Activated CD4-positive, alpha-beta T cell treated with anti-CD3 and anti-CD28 coated beads, Interleukin-2, amount 50 U/mL, for 48 hours (primary cell): ENCODE measurements at regions not wholly inside any gene's neighbourhood (a gene's known extent, or its start where the extent isn't known, plus 50 kb on each side); places are given as distances from the start of the nearest gene placed in this dataset.

Experiments used
- DNase-seq, 2 experiments: peaks; one replicate each; pipeline ENCODE4 v3.0.0-alpha.2; 2020

DNA sequence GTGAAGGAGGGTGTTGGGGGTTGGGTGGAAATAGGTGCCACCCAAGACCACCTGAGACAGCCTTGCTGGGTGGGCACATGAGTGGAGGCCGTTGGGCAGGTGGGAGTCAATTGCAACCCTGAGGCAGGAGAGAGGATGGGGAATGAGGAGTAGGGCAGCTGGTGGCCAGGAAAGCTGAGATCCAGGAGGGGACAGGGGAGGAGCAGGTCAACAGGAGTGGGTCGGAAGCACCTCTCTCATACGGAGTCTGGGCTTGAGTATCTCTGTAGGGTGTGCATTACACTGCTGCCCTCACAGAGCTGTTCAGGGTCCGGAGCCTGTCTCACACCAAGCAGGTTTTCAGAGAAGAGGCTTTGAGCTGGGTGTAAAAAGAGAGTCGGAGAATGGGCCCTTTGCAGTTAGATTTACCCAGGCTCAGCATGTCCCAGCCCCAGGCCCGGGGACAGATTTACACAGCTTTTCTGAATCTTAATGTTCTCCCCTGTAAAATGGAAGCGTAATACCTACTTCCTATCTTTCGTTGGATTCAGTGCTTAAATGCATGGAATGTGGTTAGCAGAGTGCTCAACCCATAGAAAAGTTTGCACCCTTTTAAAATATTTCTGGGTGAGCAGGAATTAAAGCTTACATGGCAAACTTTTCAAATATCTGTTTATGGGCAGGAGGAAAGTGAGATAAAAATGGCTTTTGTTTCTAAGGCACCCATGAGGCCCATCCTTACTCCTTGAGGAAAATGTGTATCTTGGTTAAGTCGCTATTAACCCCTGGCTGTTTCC is 144.0 kb upstream of the MYCN start:
- DNase-seq, result no peak

DNA sequence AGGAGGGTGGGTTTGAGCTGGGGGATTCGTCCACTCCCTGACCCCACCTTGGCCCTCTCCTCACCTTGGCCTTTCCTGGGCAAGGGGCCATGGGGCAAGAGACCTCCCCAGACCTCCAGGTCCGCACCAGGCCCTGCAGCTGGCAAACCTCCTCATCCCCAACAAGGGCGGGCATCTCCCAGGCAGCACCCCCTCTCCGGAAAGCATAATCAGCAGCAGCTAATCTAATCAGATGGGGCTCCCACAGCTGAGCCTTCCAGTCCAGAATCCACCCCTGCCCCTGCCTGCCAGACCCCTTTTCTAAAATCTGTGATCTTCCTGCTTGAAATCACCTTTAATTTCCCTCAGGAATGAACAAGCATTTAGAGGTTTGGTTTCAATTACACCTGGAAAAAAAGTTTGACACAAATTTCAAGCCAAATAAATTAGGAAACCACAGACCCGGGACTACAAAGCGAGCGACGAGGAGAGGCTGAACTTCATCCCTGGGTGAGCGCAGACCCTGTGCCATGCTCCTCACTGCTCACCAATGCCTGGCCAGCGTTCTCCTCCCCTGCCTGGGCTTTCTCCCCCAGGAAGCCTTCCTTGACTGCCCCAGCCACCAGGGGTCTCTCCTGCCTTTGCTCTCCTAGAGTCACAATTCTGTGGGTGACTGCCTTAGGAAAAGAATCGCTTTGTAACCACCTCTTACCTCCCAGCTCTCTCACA is 143.0 kb upstream of the MYCN start:
- no peak for DNase-seq

DNA sequence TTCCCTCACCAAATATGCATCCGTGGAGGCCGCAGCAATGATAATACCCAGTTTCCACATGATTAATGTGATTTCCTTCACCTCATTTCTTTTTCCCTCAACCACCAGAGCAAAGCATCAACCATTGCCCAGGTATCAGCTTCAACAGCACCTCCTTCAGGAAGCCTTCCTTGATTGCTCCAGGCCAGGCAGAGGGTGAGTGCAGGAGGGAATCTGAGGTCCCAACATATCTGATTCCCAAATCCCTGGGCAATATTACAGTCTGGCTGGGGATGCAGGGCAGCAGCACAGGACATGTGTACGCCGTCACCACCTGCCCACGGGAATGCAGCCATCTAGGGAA is 142.4 kb upstream of the MYCN start:
- no peak for DNase-seq

DNA sequence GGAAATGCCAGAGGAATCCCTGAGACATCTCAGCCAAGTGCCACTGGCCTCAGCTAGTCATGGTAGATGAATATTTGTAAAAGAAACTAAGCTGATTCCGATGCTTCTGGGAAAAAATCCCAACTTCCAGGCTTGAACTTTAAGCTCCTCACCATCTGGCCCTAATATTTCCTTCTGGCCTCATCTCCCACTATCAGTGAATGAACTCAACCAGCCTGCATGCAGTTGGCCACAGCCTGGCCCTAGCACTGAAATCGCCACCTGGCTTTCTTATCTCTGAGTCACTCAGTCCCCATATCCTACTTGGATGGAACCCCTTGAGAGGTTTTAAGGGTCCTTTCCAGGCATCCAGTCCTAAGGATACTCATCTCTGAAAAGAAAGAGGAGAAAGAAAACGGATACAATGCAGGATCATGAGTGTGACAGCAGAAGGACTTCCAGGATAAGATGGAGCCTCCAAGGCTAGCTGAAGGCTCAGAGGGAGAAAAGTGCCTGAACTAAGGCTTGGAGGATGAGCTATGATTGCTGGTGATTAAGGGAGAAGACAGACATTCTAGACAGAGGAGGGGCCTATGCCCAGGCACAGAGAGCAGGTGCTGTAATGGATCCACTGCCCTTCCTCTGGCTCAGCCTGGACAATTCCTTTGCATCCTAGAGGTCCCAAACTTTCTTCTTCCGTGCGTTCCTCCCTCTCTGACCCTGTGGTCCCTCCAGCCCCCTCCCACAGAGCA is 141.5 kb upstream of the MYCN start:
- no peak for DNase-seq

DNA sequence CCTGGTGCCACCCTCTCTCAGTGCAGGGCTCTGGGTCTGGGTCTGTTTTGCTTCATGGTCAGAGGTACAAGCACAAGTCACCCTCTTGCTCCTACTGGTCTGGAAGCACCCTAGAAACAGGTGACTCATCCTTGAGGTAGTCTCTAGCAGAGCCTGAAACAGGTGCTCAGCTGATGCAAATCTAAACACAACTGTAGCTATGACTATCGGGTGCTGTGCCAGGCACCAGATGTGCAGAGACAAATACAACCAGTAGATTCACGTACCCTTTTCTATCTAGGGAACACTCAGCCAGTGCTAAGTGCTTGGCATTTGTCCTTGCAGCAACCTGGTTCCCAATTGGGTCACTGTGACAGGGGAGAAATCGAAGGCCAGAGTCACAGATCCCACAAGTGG is 140.9 kb upstream of the MYCN start:
- DNase-seq, result no peak

DNA sequence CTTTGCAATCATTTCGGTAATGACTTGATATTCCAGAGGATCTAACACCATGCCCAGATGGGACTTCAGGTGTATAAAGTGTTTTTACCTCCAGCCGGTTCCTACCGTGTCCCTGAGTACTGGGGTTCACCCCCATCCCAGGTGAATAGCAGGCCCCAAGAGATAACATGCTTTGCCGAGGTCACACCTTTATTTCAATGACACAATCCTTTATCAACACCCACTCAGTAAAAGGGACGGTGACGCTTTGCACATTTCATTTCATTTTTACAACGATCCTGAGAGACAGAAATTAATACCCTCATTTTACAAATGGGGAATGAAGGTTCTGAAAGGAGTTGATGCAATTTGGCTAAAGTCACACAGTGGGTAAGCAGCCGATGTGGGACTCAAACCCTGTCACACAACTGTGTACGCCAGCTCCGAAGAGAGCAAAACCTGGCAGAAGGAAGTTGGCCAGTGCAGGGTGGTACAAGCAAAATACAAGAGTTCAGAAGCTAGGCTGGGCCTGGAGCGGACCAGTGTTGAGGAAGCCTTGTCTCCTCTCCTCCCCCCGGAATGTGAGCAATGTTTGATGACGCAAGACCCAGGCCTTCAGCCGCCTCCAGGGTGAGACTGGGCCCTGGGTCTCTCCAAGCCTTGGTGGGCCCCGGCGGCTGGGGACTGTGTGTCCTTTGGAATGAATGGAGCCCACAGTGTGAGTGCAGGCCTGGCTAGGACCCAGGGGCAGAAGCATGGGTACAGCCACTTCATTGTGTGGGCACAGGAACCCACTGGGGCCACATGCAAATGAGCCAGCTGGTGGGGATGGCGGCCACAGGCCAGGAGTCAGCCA is 139.6 kb upstream of the MYCN start:
- no peak for DNase-seq

DNA sequence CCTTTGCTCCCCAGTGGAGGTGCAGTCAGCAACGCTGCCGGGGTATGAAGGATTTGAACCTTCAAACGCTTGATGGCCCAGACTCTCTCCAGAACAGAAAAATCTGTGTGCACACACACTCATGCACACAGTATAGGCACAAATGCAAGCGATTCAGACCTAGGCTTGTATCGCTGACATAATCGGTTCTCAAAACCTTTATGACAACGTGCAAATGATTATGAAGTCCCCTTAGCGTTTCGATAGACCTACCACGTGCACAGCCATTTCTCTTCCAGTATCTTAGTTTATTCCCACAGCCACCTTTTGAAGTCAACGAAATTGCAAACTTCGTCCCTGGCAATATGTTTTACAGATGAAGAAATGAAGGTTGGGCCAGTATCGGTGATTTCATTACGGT is 138.9 kb upstream of the MYCN start:
- no peak for DNase-seq

DNA sequence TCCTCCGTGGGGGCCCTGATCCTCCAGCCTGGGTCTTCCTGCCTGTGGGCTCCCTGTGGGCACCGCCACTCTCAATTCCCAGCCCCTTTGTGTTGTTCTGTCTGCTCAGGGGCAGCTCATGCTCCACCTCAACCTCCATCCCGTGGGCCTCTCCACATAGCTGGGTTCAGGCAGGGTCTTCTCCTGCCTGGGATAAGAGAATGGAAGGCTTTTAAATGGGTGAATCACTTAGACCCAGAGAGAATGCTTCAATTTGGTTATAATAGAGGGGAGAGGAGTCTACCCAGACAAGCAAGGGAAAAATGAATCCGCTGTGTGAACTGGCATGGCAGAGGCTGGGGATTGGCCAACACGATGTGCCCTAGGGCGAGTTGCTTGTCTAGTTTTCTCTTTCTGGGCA is 138.4 kb upstream of the MYCN start:
- no peak for DNase-seq

DNA sequence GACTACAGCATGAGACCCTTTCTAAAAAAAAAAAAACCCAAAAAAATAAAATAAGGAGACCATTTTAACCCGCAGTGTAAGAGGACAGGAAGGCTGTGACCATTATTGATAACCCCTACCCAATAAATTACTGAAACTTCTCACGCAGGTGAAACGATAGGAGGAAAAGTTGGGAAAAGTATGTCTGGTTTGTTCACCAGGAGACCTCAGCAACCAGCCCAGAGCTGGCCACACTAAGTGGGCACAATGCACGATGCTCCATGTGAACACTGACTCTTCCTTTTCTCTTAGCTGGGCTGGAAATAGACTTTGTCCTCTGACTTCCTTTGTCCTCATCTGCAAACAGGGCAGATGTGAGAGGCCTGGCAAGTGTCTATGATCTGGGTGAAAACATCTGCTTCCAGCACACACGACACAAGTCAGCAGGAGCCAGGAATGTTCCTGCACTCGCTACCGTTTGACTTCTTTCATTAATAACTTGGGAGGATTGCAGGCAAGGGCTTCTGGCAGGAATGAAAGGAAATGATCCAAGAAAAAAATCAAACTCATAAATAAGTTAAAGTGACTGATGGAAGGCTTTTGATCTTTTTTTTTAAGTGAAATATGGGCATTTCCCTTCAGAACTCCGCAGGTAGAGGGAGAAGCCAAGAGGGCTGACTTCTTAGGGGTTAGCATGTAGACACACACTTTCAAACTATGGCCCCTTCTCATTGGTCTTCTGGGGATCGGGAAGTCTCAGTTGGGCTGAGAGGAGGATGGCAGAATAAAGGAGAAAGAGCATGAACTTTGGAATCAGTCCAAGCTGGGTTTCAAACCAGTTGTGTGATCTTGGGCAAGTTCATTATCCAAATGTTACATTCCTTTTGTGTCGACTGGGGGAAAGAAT is 137.4 kb upstream of the MYCN start:
- DNase-seq, result no peak

DNA sequence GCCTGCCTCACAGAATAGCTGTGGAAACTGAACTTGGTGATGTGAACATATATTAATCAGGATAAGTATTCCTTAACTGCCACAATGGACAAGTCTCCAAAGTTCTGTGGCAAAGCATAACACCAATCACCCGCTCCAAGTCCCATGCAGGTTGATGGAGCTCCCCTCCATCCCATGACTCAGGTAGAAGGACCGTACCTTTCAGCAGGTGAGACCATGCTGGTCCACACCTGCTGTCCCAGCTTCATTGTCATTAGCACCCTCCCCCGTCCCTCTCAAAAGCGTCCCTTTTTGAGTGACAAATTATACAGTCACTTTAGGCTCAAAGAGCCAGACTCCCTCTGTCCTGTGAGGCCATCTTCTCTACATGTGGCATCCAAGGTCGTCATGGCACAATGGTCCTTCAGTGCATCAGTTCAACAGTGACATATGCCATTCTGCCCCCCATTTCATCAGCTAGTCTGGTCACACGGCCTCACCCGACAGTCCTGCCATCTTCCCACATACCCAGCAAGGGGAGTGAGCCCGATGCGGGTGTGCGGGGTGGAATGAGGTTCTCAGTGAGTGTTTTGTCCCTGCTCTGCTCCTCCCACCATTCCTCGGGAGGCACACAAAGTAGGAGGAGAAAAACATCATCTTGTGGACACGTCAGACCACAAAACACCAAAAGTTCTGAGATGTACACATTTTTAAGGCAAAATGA is 136.7 kb upstream of the MYCN start:
- no peak for DNase-seq

DNA sequence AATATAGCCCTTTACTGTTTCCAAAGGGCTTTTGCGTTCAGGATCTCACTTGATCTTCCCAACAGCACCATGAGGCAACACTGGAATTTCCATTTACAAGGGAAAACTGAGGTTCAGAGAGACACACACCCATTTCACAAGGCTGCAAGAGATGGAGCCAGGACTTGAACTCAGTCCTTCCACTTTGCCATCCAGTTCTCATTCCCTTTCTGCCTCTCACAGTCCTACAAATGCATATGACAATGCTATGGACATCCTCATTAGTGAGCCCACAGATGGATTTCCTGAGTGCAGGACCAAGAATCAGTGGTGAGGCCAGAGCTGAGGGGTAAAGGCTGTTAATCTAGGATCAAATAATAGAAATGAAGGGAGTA is 136.1 kb upstream of the MYCN start:
- no peak for DNase-seq

DNA sequence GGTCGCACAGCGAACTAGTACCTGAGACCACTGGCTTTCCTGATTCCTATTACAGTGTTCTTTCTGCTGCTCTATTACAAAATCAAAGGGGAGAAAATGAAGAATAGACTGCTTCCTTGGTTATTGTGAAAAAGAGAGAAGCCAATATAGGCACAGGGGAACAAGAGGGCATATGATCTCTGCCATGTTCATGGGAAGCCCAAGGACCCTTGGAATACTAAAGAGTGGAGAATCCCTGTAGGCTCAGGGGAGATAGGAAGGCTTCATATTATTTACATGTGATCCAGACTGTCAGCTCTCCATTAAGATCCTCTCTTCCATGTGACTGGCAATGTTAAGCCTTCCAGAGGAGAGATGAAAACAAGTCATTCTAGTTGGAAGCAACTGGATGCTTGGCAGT is 135.7 kb upstream of the MYCN start:
- DNase-seq, result no peak

DNA sequence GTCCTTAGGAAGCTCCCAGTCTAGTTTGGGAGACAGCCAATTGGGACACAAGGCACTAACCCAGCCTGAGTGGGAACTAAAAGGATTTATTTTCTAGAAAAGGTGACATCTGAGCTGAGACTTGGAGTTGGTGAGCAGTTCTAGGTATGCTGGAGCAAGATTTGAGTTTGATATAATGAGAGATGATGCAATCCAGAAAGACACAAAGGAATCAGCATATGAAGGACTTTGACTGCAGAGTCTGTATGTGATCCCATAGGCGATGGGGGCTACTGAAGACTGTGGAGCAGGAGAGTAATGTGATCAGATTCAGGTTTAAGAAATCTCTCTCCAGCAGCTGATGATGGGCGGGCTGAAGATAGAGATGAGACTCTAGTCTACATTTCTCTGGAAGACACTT is 135.1 kb upstream of the MYCN start:
- no peak for DNase-seq

DNA sequence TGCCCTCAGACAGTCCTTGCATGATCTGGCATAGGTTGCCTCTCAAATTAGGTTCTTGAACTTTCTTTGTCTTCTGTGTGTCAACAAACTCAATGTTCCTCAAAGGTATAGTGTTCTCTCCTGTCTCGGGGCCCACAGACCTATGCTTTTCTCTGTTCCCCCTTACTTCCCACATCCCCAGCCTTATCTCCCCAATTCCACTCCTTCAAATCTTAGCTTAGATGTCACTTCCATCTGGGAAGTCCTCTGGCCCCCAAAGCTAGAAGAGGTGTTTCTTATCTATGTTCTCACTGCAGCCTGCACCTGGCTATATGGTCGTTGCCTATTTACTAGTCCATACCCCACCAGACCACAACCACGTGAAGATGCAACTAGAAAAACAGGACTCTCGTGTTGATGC is 134.6 kb upstream of the MYCN start:
- no peak for DNase-seq

DNA sequence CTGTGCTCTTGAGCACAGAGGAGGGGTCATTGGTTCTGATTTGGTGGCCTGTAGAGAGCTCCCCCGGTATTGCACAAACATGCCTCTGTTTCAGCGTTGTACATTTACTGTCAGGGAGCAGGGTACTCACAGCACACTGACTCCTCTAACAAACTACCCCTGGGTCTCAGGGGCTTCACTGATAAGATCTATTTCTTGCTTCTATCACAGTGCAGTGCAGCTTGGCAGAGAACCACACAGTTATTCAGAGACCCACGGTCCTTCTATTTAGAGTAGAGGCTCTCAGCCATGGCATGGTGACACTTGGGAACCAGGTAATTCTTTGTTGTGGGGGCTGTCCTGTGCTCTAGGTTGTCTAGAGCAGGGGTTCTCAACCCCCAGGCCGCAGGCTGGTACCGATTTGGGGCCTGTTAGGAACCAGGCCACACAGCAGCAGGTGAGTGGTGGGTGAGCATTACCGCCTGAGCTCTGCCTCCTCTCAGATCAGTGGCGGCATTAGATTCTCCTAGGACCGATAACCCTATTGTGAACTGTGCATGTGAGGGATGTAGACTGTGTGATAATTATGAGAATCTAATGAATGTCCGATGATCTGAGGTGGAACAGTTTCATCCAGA is 133.4 kb upstream of the MYCN start:
- DNase-seq, result no peak

DNA sequence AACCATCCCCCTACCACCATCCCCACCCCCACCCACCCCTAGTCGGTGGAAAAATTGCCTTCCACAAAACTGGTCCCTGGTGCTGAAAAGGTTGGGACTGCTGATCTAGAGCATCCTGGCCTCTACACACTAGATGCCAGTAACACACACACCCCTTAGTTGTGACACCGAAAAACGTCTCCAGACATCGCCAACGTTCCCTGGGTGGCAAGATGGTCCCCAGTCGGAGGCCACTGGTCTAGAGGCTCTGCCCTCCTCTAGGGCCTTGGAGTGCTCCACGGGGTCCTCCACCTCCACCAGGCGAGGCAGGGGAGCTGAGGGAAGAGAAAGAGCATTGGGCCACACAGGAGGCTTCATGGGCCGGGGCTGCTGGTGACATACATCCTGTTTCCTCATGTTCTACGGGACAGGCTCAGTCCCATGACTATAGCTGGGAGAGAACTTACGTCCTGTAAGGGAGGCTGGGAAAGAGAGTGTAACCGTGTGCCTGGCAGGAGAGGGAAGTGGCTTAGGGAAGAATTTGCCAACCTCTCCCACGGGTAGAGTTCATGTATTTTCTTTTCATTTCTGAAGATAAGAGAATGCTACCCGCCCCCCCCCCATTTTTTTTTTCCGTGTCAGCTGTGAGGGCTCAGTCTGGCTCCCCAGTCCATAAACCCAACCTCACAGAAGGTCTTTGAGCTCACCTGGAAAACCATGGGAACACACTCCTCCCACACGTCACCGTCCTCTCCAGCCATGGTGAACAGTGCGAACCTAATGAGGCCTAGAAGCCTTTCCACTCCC is 132.7 kb upstream of the MYCN start:
- DNase-seq, result no peak

DNA sequence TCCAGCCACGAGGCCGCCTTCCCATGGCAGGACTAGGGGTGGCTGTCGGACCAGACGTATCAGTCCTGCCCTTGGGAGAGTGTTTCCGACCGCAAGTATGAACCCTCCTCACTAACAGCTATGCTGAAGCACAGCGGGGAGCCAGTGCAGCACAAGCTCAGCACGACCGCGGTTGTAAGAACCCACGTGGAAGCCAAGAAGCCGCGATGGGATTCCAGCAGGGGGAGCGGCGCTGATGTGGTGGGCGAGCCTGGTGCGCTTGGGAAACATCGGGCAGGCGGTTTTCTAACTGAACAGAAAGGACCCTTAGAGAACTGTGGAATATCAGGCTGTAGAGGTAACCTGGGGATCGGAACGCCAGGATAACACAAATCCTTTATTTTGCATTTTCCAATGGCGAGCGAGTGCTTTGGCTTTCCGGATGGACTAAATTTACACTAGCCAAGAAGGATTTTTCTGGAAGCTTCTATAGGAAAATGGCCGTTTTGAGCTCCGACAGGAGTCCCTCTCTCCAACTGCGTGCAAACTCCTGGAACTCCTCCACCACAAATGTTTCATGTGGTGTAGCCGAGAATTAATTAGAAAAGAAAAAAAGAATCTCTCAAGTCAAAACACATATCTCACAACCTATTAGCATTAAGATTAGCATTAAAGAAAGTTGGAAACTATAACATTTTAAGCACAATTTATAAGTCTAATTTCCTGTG is 132.0 kb upstream of the MYCN start:
- no peak for DNase-seq

DNA sequence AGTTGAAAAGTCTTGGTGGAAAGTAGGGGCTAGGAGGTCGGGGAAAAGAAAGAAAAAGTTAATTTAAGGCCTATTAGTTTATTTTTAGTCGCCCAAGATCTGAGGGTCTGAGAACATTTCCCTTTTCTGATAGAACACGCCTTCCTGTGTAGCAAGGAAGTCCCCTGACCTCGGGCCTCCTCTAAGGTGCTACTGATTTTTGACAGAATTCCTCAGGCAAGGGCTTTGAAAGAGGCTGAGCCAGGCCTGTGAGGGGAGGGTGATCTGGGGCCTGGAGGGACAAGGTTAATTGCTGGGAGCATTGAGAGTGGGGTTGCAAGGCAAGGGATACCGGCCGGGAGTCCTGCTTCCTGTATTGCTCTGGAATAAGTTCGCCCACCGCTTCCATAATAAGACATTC is 131.4 kb upstream of the MYCN start:
- no peak for DNase-seq

DNA sequence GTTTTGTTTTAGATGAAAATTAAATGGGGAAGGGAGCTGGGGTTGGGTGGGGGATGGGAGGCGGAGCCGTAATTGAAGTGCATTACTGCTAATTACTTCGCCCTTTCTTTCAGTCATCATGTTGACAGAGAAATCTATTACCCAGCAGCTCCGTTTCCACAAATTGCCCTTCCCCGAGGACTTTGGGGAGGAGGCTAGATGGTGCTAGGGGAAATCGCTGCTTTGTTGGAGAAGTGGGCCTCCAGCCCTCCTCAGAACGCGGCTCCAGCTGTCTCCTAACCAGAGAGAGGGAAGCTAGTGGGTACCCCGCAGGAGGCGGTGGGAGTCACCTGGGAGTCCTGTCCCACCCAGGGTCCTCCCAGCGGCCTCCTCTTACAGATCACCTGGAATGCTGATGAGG is 130.9 kb upstream of the MYCN start:
- DNase-seq, result no peak
